NCI-H226 (cell line): ENCODE measurements at regions not wholly inside any gene's neighbourhood (a gene's known extent, or its start where the extent isn't known, plus 50 kb on each side); places are given as distances from the start of the nearest gene placed in this dataset.
"Not testable (repeated sequence)": the region's sequence is repeated elsewhere in the genome, so short reads cannot be mapped to it uniquely, and the experiment has no call there.

Source experiments
- DNase-seq: peaks from one replicate; pipeline ENCODE4 v3.0.0-alpha.2; 2015

DNA sequence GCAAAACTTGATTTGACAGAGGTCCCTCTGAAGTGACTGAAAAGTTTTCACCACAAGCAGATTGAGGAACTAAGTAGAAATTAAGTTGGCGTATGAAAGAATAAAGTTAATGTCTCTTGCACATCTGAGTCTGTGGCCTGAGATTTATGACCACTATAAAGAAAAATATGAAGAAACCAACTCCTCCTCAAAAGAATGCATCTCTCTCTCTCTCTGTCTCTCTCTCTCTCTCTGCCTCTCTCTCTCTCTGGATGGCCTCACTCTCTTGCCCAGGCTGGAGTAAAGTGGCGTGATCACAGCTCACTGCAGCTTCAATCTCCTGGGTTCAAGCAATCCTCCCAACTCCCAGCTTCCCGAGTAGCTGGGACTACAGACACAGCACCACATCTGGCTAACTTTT lies 55.2 kb downstream of the RPL22L1 start:
- no peak for DNase-seq

DNA sequence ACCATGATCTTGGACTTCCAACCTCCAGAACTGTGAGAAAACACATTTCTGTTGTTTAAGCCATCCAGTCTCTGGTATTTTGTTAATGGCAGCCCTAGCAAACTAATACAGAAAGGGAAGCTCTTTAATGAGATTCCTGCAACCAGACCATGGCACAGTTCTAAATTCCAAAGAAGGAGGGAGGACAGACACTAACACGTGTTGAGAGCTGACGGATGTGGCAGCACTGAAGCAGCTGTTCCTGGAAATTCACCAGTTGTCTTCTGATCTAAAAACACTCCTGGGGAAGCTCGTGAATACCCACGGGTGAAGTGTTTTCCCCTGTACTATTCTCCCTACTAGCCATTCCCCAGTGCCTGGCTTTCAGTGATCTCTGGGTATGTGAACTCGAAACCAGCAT lies 56.7 kb downstream of the RPL22L1 start:
- DNase-seq: no peak

DNA sequence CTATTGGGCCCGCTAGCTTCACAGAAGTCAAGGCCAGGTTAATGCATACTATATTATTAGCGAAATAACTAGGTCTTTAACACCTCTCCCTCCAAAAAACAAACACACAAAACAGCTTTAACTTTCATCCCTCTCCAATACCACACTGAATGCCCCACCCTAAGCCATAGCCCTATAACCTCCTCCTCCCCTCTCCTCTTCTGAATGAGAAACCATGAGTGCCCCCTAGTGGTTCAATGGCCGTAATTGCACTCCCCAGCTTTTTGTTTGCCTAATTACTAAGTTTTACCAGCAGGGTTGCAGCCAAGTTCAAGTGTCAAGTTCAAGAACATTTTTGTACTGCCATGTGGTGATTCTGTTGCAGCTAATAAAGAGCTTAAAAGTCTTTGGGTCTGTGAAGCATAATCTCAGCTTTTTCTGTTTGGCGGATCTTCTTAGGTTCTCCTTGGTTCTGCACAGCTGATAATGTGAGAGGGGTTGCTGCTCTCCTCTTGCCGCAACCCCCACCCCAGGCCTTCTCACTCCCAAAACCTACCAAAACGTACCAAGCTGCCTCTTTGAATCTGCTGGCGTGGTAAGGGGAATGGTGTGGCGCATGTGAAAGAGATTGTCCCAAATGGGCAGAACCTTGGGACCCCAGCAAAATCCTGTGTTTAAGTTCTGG lies 57.9 kb downstream of the RPL22L1 start:
- peak; percentile 51 for DNase-seq

GRCh38 chr3:170811515-170811914 lies 58.5 kb downstream of the RPL22L1 start:
- peak; percentile 68 for DNase-seq

GRCh38 chr3:170809975-170810357 lies 60.0 kb downstream of the RPL22L1 start:
- DNase-seq: no peak

DNA sequence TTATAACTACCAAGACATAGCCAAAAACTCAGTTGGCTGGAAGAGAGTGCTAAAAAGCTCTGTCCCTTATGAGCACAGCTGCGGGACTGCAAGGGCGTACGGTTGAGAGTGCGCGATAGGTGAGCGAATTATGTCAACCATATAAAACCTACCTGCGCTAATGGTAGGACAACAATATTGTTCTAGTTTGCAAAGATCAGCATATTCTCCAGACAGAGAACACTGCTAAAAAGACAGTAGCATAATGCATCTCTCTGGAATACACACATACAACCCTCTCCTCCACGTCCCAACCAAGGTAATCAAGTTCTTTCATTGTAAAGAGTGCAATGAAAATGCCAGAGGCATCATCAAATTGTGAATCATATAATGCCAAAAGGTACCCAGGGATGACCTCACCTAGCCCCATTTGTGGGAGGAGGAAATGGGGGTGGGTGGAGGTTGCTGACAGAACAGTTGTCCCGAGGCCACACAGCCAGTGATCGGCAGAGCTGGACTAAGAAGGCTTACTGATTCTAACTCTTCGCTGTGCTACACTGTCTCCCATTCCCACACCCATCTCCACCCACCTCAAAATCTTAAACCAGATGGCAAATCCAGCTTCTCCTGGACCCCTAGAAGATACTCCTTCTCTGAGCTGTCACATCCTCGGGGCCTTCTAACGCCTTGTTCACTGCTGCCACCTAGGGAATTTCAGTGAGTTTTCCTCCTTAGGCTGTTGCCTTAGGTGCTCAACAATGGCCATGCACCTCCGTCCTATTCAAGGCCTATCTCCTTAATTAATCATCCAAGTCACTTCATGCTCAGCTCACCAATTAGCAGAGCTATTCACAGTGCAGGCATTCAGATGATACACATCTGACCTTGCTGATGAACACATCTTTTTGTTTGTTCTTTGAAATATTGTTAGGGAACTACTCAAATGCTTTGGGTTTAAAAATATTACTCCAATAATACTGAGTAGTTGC lies 60.7 kb downstream of the RPL22L1 start:
- peak; percentile 68 for DNase-seq

DNA sequence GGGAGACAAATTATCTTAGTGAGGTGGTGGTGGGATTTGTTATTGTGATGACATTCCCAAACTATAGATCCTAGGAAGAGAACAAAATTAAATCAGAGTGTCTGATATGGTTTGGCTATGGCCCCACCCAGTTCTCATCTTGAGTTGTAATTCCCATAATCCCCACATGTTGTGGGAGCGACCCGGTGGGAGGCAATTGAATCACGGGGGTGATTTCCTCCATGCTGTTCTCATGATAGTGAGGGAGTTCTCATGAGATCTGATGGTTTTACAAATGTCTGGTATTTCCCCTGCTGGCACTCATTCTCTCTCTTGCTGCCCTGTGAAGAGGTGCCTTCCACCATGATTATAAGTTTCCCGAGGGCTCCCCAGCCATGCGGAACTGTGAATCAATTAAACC lies 62.0 kb downstream of the RPL22L1 start:
- peak; percentile 42 for DNase-seq

DNA sequence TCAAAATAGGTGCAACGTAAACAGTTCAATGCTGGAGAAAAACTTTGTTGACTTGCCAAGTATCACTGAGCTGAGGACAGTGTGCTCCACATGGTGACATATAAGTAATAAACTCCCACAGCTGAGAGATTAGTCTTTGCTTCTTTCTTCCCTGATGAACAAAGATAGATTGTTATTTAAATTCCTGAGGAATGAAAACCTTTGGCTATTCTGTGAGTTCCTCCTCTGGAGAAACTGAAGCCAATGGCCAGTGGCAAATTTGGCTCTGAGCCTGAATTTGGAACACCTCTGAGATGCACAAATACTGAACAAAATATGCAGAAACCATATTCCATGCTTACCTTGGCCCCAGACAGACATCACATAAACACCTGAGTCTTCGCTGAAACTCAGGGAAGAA lies 63.3 kb downstream of the RPL22L1 start:
- DNase-seq: peak; percentile 24

DNA sequence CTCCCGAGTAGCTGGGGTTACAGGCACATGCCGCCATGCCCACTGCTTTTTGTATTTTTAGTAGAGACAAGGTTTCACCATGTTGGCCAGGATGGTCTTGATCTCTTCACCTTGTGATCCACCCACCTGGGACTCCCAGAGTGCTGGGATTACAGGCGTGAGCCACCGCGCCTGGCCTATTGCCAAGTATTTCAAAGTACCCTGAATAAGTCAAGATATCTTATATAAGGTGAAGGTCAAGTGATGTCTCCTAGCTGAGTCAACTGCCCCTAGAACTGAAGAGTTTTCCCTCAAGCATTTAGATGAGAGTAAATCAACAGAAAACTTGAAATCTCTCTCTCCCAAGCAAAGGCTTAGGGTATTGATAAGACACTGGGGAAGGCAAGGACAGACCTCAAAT lies 63.9 kb downstream of the RPL22L1 start:
- no peak for DNase-seq

DNA sequence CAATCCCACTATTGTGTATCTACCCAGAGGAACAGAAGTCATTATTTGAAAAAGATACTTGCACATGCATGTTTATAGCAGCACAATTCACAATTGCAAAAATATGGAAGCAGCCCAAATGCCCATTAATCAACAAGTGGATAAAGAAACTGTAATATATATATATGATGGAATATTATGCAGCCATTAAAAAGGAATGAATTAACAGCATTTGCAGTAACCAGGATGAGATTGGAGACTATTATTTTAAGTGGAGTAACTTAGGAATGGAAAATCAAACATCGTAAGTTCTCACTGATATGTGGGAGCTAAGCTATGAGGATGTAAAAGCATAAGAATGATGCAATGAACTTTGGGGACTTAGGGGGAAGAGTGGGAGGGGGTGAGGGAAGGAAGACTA lies 64.7 kb downstream of the RPL22L1 start:
- not testable (repeated sequence) for DNase-seq

DNA sequence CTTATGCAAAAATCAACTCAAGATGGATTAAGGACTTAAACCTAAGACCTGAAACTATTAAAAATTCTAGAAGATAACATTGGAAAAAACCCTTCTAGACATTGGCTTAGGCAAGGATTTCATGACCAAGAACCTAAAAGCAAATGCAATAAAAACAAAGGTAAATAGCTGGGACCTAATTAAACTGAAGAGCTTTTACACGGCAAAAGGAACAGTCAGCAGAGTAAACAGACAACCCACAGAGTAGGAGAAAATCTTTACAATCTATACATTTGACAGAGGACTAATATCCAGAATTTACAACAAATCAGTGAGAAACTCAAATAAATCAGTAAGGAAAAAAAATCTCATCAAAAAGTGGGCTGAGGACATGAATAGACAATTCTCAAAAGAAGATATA lies 65.4 kb downstream of the RPL22L1 start:
- DNase-seq: not testable (repeated sequence)

DNA sequence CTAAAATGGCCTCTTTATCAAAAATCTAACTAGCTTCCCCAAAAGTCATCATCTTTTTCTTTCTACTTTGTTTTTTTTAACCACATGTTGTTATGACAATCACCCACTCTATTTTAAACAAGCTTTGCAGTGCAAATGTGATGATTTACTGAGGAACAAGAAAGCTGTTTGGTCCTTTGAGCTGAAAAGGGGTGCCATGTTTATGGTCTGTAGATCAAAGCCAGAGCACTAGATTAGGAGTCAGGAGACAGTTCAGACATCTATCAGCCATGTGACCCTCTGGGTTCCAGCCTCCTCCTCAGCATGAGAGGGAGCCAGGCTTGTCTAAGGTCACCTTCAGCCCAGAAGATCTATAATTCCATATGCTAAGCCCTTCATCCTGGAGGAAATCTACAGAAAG lies 65.9 kb downstream of the RPL22L1 start:
- no peak for DNase-seq

DNA sequence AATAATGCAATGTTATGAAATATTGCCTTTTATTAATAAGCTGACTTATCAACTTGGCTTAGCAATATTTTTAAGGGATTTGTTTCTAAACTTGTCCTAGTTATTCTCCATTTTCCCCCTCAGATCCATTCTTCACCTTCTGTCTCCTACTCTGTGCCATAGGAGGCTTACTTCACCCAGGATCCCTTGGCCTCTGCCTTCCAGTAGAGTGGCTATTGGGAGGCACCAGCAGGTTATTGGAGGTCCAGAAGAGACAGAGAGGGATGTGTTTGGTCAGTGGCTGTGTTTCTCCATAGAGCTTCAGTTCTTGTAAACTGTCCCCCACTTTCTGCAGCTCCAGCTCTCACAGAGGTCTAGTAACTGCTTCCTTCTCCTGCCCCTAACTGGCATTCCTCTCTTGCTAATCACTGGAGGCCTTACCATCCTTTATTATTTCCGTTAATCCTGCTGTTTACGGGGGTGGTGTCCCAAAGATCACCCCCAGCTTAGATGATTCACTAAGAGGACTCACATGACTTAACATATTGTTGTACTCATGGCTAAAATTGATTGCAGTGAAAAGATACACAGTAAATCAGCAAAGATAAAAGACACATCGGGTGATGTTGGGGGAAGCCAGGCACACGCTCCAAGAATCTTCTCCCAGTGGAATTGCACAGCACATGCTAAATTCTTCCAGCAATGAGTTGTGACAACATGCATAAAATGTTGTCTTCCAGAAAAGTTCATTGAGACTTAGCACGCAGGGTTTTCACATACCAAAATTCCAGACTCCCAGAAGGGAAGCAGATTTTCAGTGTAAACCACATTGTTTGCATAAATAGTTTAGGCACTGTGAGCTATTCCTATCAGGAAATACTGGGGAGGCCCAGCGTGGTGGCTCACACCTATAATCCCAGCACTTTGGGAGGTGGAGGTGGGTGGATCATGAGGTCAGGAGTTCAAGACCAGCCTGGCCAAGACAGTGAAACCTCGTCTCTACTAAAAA lies 67.5 kb downstream of the RPL22L1 start:
- DNase-seq: peak; percentile 87

DNA sequence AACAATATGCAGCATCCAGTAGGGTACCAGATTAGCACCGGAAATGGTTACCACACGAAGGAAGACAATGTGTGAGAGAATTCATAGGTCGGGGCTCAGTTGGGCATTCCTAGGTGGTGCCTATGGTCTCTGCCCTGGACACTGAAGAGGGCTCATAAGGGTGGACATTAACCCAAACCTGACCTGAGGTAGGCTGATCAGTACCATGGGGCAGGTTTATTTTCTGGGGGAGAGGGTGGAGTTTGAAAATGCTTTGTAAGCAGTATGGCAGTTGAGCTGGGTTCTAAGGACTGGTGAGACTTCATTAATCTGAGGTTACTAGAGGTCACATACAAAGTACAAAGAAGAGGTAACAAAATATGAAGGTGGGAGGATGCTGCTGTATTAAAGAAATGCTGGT lies 68.4 kb downstream of the RPL22L1 start:
- no peak for DNase-seq

GRCh38 chr3:170800275-170800674 lies 69.7 kb downstream of the RPL22L1 start:
- DNase-seq: not testable (repeated sequence)

GRCh38 chr3:170799009-170799408 lies 71.0 kb downstream of the RPL22L1 start:
- no peak for DNase-seq

DNA sequence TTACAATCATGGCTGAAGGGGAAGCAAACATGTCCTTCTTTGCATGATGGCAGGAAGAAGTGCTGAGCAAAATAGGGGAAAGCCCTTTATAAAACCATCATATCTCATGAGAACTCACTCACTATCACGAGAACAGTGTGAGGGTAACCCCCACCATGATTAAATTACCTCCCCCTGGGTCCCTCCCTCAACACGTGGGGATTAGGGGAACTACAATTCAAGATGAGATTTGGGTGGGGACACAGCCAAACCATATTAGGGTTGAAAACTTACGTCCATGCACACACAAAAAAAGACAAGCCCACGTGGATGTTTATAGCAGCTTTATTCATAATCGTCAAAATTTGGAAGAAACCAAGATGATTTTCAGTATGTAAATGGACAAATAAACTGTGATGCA lies 72.3 kb downstream of the RPL22L1 start:
- DNase-seq: no peak

- DNase-seq: no peak
Measured at GRCh38 chr3:170792471-170792870, 77.5 kb downstream of the RPL22L1 start.

GRCh38 chr3:170790647-170791046 lies 79.3 kb downstream of the RPL22L1 start:
- DNase-seq: no peak

DNA sequence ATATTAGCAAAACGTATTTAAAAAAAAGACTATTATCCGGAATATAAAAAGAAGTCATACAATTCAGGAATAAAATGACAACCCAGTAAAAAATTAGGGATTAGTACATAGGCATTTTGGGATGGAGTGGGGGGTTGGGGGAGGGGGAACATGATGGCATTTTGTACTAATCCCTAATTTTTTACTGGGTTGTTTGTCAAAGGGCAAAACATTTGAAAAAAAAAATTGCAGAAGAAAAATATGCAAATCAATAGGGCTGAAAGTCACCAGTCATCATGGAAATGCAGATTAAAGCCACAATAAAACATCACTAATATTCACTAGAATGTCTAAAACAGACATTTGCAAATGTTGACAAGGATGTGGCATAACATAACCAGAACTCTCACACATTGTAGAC lies 82.5 kb downstream of the RPL22L1 start:
- no peak for DNase-seq

DNA sequence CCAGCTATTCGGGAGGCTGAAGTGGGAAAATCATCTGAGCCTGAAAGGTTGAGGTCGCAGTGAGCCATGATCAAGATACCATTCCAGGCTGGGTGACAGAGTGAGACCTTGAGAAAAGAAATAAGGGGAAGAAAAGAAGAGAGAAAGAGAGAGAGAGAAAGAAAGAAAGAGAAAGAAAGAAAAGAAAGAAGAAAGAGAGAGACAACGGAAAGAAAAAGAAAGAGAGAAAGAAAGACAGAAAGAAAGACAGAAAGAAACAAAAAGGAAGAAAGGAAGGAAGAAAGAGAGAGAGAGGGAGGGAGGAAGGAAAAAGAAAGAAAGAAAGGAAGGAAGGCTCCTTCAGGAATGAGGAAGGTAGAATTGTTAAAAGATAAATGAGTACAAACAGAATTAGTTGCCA lies 84.5 kb downstream of the RPL22L1 start:
- DNase-seq: no peak

DNA sequence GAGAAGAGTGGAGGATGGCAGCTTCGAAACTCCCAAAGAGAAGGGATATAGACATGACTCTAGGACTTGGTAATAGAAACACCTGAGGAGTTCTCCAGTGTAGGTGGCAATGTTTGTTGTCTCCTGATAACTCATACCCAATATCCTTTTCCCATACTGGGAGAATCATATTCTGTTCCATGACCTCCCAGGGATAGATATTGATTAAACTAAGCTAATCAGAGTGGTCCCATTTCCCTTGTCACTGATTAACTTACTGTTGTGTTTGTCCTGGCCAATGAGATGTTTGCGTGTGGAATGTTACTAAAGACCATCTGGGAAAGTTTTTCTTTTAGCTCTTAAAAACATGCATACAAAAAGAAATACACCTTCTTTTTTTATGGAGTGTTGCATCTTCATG lies 85.6 kb downstream of the RPL22L1 start:
- no peak for DNase-seq

GRCh38 chr3:170780955-170781354 lies 89.0 kb downstream of the RPL22L1 start:
- no peak for DNase-seq
